ENCODE measurements at regions not wholly inside any gene's neighbourhood (a gene's known extent, or its start where the extent isn't known, plus 50 kb on each side); places are given as distances from the start of the nearest gene placed in this dataset.

- no peak for DNase-seq (ENCODE audit: low spot score in 2 of 2)
- no peaks in the 10 kb centered on the region for H3K27me3 ChIP-seq
- no peak overlapping the region for H3K4me3 ChIP-seq
- H3K4me1 ChIP-seq = no peaks in the 10 kb centered on the region
- no peaks in the 10 kb centered on the region for H3K9me3 ChIP-seq
- no peak overlapping the region for H3K27ac ChIP-seq
- TF ChIP-seq CTCF (IDR thresholded peaks at IDR 0.05) = no peak
- H3K36me3 ChIP-seq = no peaks in the 10 kb centered on the region
- intact Hi-C loops (cut with DNase I) = no loop called here
Observed at GRCh38 chr1:106659490-106660244, 396.8 kb upstream of the PRMT6 start.

- H3K4me3 ChIP-seq = no peak overlapping the region
- no peaks in the 10 kb centered on the region for H3K27me3 ChIP-seq
- no peaks in the 10 kb centered on the region for H3K4me1 ChIP-seq
- TF ChIP-seq CTCF (IDR thresholded peaks at IDR 0.05) = no peak
- no peaks in the 10 kb centered on the region for H3K9me3 ChIP-seq
- no peaks in the 10 kb centered on the region for H3K36me3 ChIP-seq
- intact Hi-C loops (cut with DNase I) = no loop called here
- H3K27ac ChIP-seq = no peak overlapping the region
- DNase-seq (ENCODE audit: low spot score in 2 of 2) = no peak
Observed at GRCh38 chr1:106675558-106675957, 380.9 kb upstream of the PRMT6 start.

- H3K36me3 ChIP-seq = no peaks in the 10 kb centered on the region
- intact Hi-C loops (cut with DNase I) = no loop called here
- no peaks in the 10 kb centered on the region for H3K27me3 ChIP-seq
- no peaks in the 10 kb centered on the region for H3K4me1 ChIP-seq
- no peak for DNase-seq (ENCODE audit: low spot score in 2 of 2)
- no peak overlapping the region for H3K27ac ChIP-seq
- no peak overlapping the region for H3K4me3 ChIP-seq
- TF ChIP-seq CTCF (IDR thresholded peaks at IDR 0.05) = no peak
- H3K9me3 ChIP-seq = no peaks in the 10 kb centered on the region
Observed at GRCh38 chr1:106676021-106676420, 380.5 kb upstream of the PRMT6 start.

GRCh38 chr1:106677181-106677580, 379.3 kb upstream of the PRMT6 start:
- no peak overlapping the region for H3K27ac ChIP-seq
- H3K36me3 ChIP-seq = no peaks in the 10 kb centered on the region
- no peaks in the 10 kb centered on the region for H3K9me3 ChIP-seq
- TF ChIP-seq CTCF (IDR thresholded peaks at IDR 0.05) = no peak
- H3K27me3 ChIP-seq = no peaks in the 10 kb centered on the region
- intact Hi-C loops (cut with DNase I) = no loop called here
- DNase-seq (ENCODE audit: low spot score in 2 of 2) = no peak
- no peak overlapping the region for H3K4me3 ChIP-seq
- no peaks in the 10 kb centered on the region for H3K4me1 ChIP-seq

- H3K4me3 ChIP-seq = no peak overlapping the region
- H3K4me1 ChIP-seq = no peaks in the 10 kb centered on the region
- no peak for DNase-seq (ENCODE audit: low spot score in 2 of 2)
- H3K27me3 ChIP-seq = no peaks in the 10 kb centered on the region
- no peak overlapping the region for H3K27ac ChIP-seq
- H3K36me3 ChIP-seq = no peaks in the 10 kb centered on the region
- no peaks in the 10 kb centered on the region for H3K9me3 ChIP-seq
- intact Hi-C loops (cut with DNase I) = no loop called here
- TF ChIP-seq CTCF (IDR thresholded peaks at IDR 0.05) = no peak
Observed at GRCh38 chr1:106677721-106678120, 378.8 kb upstream of the PRMT6 start.
